WTC11 (cell line): ENCODE measurements at regions not wholly inside any gene's neighbourhood (a gene's known extent, or its start where the extent isn't known, plus 50 kb on each side); places are given as distances from the start of the nearest gene placed in this dataset.
"Not testable (repeated sequence)": the region's sequence is repeated elsewhere in the genome, so short reads cannot be mapped to it uniquely, and the experiment has no call there.

Source experiments
- ATAC-seq: fragments of 200-7000 bp; cut with Tn5 transposase; 2 replicates; pipeline ENCODE4 v1.10.0; 2021; ENCODE audit warnings: mild to moderate bottlenecking, moderate library complexity
- CTCF ChIA-PET: fragments of 300-600 bp; sonication (Branson Sonifier 250); formaldehyde crosslinking; loops from one replicate; lab custom pipeline; 2021; ENCODE audit warnings: antibody characterized with exemption; lab: Charles Lee
- POLR2A ChIA-PET: fragments of 350-600 bp; sonication (Branson Sonifier 250); formaldehyde crosslinking; loops from one replicate; lab custom pipeline; 2021; ENCODE audit warnings: antibody characterized with exemption; lab: Charles Lee
- DNase-seq: peaks from one replicate; pipeline ENCODE4 v3.0.0; 2021; ENCODE audit warnings: low spot score
- H3K27ac Mint-ChIP-seq: 2 replicates; pipeline ENCODE4 v1.8.0; 2021; ENCODE audit warnings: mixed read lengths
- H3K27me3 Mint-ChIP-seq: 2 replicates; pipeline ENCODE4 v1.8.0; 2021; ENCODE audit warnings: low read depth, mild to moderate bottlenecking, moderate library complexity, mixed read lengths
- H3K36me3 Mint-ChIP-seq: 2 replicates; pipeline ENCODE4 v1.8.0; 2021; ENCODE audit warnings: mixed read lengths
- H3K4me1 Mint-ChIP-seq: 2 replicates; pipeline ENCODE4 v1.8.0; 2022; ENCODE audit warnings: mixed read lengths
- H3K4me3 Mint-ChIP-seq: 2 replicates; pipeline ENCODE4 v1.8.0; 2021; ENCODE audit warnings: mild to moderate bottlenecking, moderate library complexity, mixed read lengths
- H3K9me3 Mint-ChIP-seq: 2 replicates; pipeline ENCODE4 v1.8.0; 2021; ENCODE audit warnings: mixed read lengths
- CBFB ChIP-seq: sonication (generic); formaldehyde crosslinking; IDR thresholded peaks from 2 replicates; pipeline ENCODE4 v1.8.1; 2022; ENCODE audit warnings: mild to moderate bottlenecking, low read depth, missing genetic modification reagents
- CTCF ChIP-seq: fragments of 200-600 bp; IDR thresholded peaks from 2 replicates; pipeline ENCODE4 v1.8.0; 2022; ENCODE audit warnings: antibody characterized with exemption
- ERG ChIP-seq: fragments of 250-450 bp; sonication (Bioruptor Pico); IDR thresholded peaks from 2 replicates; pipeline ENCODE4 v1.8.0; 2021; ENCODE audit warnings: mild to moderate bottlenecking
- FOXK1 ChIP-seq: sonication (generic); formaldehyde crosslinking; IDR thresholded peaks from 2 replicates; pipeline ENCODE4 v1.8.0; 2022; ENCODE audit warnings: mild to moderate bottlenecking, moderate library complexity, missing genetic modification reagents
- MYBL2 ChIP-seq: sonication (generic); formaldehyde crosslinking; IDR thresholded peaks from 2 replicates; pipeline ENCODE4 v1.8.1; 2023; ENCODE audit warnings: mild to moderate bottlenecking, moderate library complexity, missing genetic modification reagents
- NFE2L1 ChIP-seq: sonication (generic); formaldehyde crosslinking; IDR thresholded peaks from 2 replicates; pipeline ENCODE4 v1.8.1; 2023; ENCODE audit warnings: missing genetic modification reagents
- TP53 ChIP-seq: sonication (generic); formaldehyde crosslinking; IDR thresholded peaks from 2 replicates; pipeline ENCODE4 v1.8.1; 2023; ENCODE audit warnings: mild to moderate bottlenecking, missing genetic modification reagents
- USF2 ChIP-seq: sonication (generic); formaldehyde crosslinking; IDR thresholded peaks from 2 replicates; pipeline ENCODE4 v1.8.1; 2023; ENCODE audit warnings: mild to moderate bottlenecking, missing genetic modification reagents, moderate library complexity
- ZNF232 ChIP-seq: sonication (generic); formaldehyde crosslinking; IDR thresholded peaks from 2 replicates; pipeline ENCODE4 v1.8.0; 2022; ENCODE audit warnings: mild to moderate bottlenecking, missing genetic modification reagents
- ZNF281 ChIP-seq: sonication (generic); formaldehyde crosslinking; IDR thresholded peaks from 2 replicates; pipeline ENCODE4 v1.8.0; 2023; ENCODE audit warnings: mild to moderate bottlenecking, missing genetic modification reagents
- ZNF425 ChIP-seq: fragments of 250-450 bp; sonication (Bioruptor Pico); conservative IDR thresholded peaks from 2 replicates; pipeline ENCODE4 v1.9.0; 2021; ENCODE audit warnings: mild to moderate bottlenecking

- TF ChIP-seq USF2 (CRISPR knock-in tag) (no peak), ZNF425 (CRISPR knock-in tag) (no peak), CTCF (no peak), NFE2L1 (CRISPR knock-in tag) (no peak), FOXK1 (CRISPR knock-in tag) (no peak)
- TF ChIP-seq, all 79 proteins: peak for 0
These were observed 230.8 kb downstream of the CYLC2 start (continued) for GRCh38 chr9:103225702-103226646.

GRCh38 chr9:103226647-103227013, 231.5 kb downstream of the CYLC2 start:
- H3K27me3 Mint-ChIP-seq, result no peaks in the 10 kb centered on the region
- H3K36me3 Mint-ChIP-seq, result no peaks in the 10 kb centered on the region
- CTCF ChIA-PET, result no interaction called here
- POLR2A ChIA-PET, result no interaction called here
- ATAC-seq (no peak), DNase-seq (no peak)
- H3K27ac Mint-ChIP-seq, result no peak overlapping the region
- peaks cover 6% of the 10 kb centered on the region; the same call in 1 of the 2 replicates for H3K9me3 Mint-ChIP-seq
- H3K4me1 Mint-ChIP-seq, result no peaks in the 10 kb centered on the region
- no peak for TF ChIP-seq CBFB (CRISPR knock-in tag)
- no peak for TF ChIP-seq ZNF232 (CRISPR knock-in tag)
- H3K4me3 Mint-ChIP-seq, result no peak overlapping the region

GRCh38 chr9:103237571-103238109, 242.5 kb downstream of the CYLC2 start:
- peaks cover 18% of the 10 kb centered on the region for H3K4me1 Mint-ChIP-seq
- POLR2A ChIA-PET, CTCF ChIA-PET, H3K36me3 Mint-ChIP-seq: not testable (repeated sequence)
- peak overlapping the region; percentile 60 for H3K4me3 Mint-ChIP-seq
- TF ChIP-seq FOXK1 (CRISPR knock-in tag) (peak; percentile 57; the same call in 1 of the 2 replicates), ZNF281 (peak; percentile 52; the same call in 1 of the 2 replicates)
- TF ChIP-seq, all 79 proteins: peak for 2; not testable (repeated sequence) for 77
- peak; percentile 71 for DNase-seq
- not testable (repeated sequence) for ATAC-seq, H3K27ac Mint-ChIP-seq, H3K27me3 Mint-ChIP-seq
- peaks cover 13% of the 10 kb centered on the region for H3K9me3 Mint-ChIP-seq

- Mint-ChIP-seq H3K9me3 (peaks cover 6% of the 10 kb centered on the region), H3K27ac (no peak overlapping the region), H3K4me3 (no peak overlapping the region), H3K27me3 (no peaks in the 10 kb centered on the region), H3K36me3 (peaks cover 8% of the 10 kb centered on the region), H3K4me1 (peaks cover 33% of the 10 kb centered on the region)
- ATAC-seq, result peak; percentile 65; the same call in 1 of the 2 replicates
- no peak for DNase-seq
- ChIA-PET POLR2A (no interaction called here), CTCF (no interaction called here)
- TF ChIP-seq MYBL2 (CRISPR knock-in tag), result no peak
- no peak for TF ChIP-seq ERG (CRISPR knock-in tag)
- no peak for TF ChIP-seq TP53 (CRISPR knock-in tag)
These were observed 246.9 kb downstream of the CYLC2 start for GRCh38 chr9:103242025-103242424.
